H1 (cell line): ENCODE measurements at regions not wholly inside any gene's neighbourhood (a gene's known extent, or its start where the extent isn't known, plus 50 kb on each side); places are given as distances from the start of the nearest gene placed in this dataset.

Source experiments
- CTCF ChIA-PET: fragments of 300-600 bp; sonication (Branson Sonifier 250); formaldehyde crosslinking; loops from one replicate; lab custom pipeline; 2021; ENCODE audit not compliant: partially characterized antibody; lab: Charles Lee
- POLR2A ChIA-PET: fragments of 300-600 bp; sonication (Branson Sonifier 250); formaldehyde crosslinking; loops from one replicate; lab custom pipeline; 2021; ENCODE audit warnings: inconsistent platforms; ENCODE audit not compliant: partially characterized antibody; lab: Charles Lee
- DNase-seq, 2 experiments: peaks; one replicate each; pipeline versions ENCODE4 v3.0.0 to v3.0.0-alpha.2; 2010 to 2022; ENCODE audit warnings: low spot score in 2 of 2, low read depth in 1 of 2, mixed read lengths in 1 of 2
- FAIRE-seq: peaks from 2 replicates; lab custom pipeline; 2011; peaks lifted over from hg19 to GRCh38; lab: Jason Lieb, UNC
- H2AFZ ChIP-seq: 2 replicates; pipeline ENCODE4 v1.8.1; 2012; ENCODE audit warnings: low read length, inconsistent platforms
- H2AK5ac ChIP-seq: 2 replicates; pipeline ENCODE4 v1.6.1; 2013; ENCODE audit warnings: low read depth, low read length
- H2BK120ac ChIP-seq: replicated peaks from 2 replicates; pipeline ENCODE3; 2013; ENCODE audit warnings: low read depth, low read length, inconsistent platforms
- H2BK12ac ChIP-seq: 2 replicates; pipeline ENCODE4 v1.6.1; 2013; ENCODE audit warnings: low read depth, low read length
- H2BK15ac ChIP-seq: 2 replicates; pipeline ENCODE4 v1.6.1; 2013; ENCODE audit warnings: low read length
- H2BK20ac ChIP-seq: 2 replicates; pipeline ENCODE4 v1.6.1; 2013; ENCODE audit warnings: low read length
- H2BK5ac ChIP-seq: 2 replicates; pipeline ENCODE4 v1.6.1; 2013; ENCODE audit warnings: low read depth, low read length
- H3K14ac ChIP-seq: 2 replicates; pipeline ENCODE4 v1.6.1; 2013; ENCODE audit warnings: inconsistent platforms; ENCODE audit not compliant: insufficient read length
- H3K18ac ChIP-seq: 2 replicates; pipeline ENCODE4 v1.6.1; 2013; ENCODE audit warnings: low read length; ENCODE audit errors: extremely low read depth
- H3K23ac ChIP-seq: 2 replicates; pipeline ENCODE4 v1.6.1; 2013; ENCODE audit warnings: inconsistent platforms; ENCODE audit not compliant: insufficient read length
- H3K23me2 ChIP-seq: 2 replicates; pipeline ENCODE4 v1.6.1; 2013; ENCODE audit warnings: low read depth, low read length
- H3K27ac ChIP-seq: 2 replicates; pipeline ENCODE4 v1.6.1; 2011; ENCODE audit warnings: low read depth, low read length, inconsistent platforms
- H3K27me3 ChIP-seq, 4 experiments: replicated peaks in 1 of 4; 1 replicate in 1 of 4; 2 replicates in 3 of 4; pipeline versions ENCODE4 v1.6.1 to v1.8.1; 2011 to 2013; ENCODE audit warnings: low read length in 3 of 4, mild to moderate bottlenecking in 3 of 4, inconsistent platforms in 2 of 4, mixed read lengths in 2 of 4, moderate library complexity in 1 of 4; ENCODE audit not compliant: control insufficient read depth in 3 of 4, insufficient read depth in 3 of 4; ENCODE audit errors: extremely low read depth in 1 of 4
- H3K36me3 ChIP-seq, 4 experiments: 2 replicates each; pipeline versions ENCODE4 v1.6.1 to v1.8.1; 2011 to 2013; ENCODE audit warnings: mild to moderate bottlenecking in 4 of 4, low read length in 3 of 4, moderate library complexity in 2 of 4, control low read depth in 1 of 4, inconsistent platforms in 1 of 4; ENCODE audit not compliant: insufficient read depth in 4 of 4, control insufficient read depth in 2 of 4
- H3K4ac ChIP-seq: replicated peaks from 2 replicates; pipeline ENCODE3; 2013; ENCODE audit warnings: low read length, low read depth, mixed read lengths, inconsistent platforms; ENCODE audit not compliant: insufficient read length
- H3K4me1 ChIP-seq, 4 experiments: replicated peaks in 1 of 4; 1 replicate in 1 of 4; 2 replicates in 3 of 4; pipeline versions ENCODE4 v1.6.1 to v1.8.1; 2011 to 2013; ENCODE audit warnings: low read length in 3 of 4, inconsistent platforms in 2 of 4, mixed read lengths in 1 of 4; ENCODE audit not compliant: insufficient read depth in 4 of 4, control insufficient read depth in 3 of 4
- H3K4me2 ChIP-seq, 2 experiments: 2 replicates each; pipeline versions ENCODE4 v1.6.1 to v1.8.1; 2011 to 2013; ENCODE audit warnings: low read depth in 2 of 2, low read length in 2 of 2, control low read depth in 1 of 2, inconsistent platforms in 1 of 2, mild to moderate bottlenecking in 1 of 2; ENCODE audit not compliant: insufficient read depth in 1 of 2
- H3K4me3 ChIP-seq, 4 experiments: fragments of 200-600, 300-600 bp in 1 of 4; sonication (generic), shearing (Covaris generic), sonication (Bioruptor Twin) in 1 of 4; 2 replicates each; pipeline versions ENCODE4 v1.5.1 to v1.8.1; 2011 to 2016; ENCODE audit warnings: low read length in 4 of 4, low read depth in 3 of 4, control low read depth in 2 of 4, inconsistent platforms in 2 of 4, mild to moderate bottlenecking in 2 of 4, mixed read lengths in 1 of 4, moderate library complexity in 1 of 4; ENCODE audit not compliant: insufficient read depth in 2 of 4; ENCODE audit errors: extremely low read depth in 1 of 4
- H3K56ac ChIP-seq: replicated peaks from 2 replicates; pipeline ENCODE3; 2013; ENCODE audit warnings: low read depth, mild to moderate bottlenecking, mixed read lengths, low read length, inconsistent platforms; ENCODE audit not compliant: insufficient read length
- H3K79me1 ChIP-seq: 2 replicates; pipeline ENCODE4 v1.6.1; 2013; ENCODE audit warnings: low read depth, low read length, control low read depth
- H3K79me2 ChIP-seq, 2 experiments: 2 replicates each; pipeline versions ENCODE4 v1.6.1 to v1.8.1; 2012 to 2013; ENCODE audit warnings: low read length in 2 of 2, mild to moderate bottlenecking in 2 of 2, inconsistent platforms in 1 of 2; ENCODE audit not compliant: insufficient read depth in 2 of 2, control insufficient read depth in 1 of 2
- H3K9ac ChIP-seq, 4 experiments: replicated peaks in 1 of 4; 1 replicate in 1 of 4; 2 replicates in 3 of 4; pipeline versions ENCODE4 v1.6.1 to v1.8.1; 2011 to 2013; ENCODE audit warnings: low read depth in 3 of 4, low read length in 3 of 4, control low read depth in 2 of 4, mild to moderate bottlenecking in 2 of 4, moderate library complexity in 2 of 4, inconsistent platforms in 1 of 4; ENCODE audit errors: extremely low read depth in 1 of 4
- H3K9me3 ChIP-seq, 2 experiments: 2 replicates each; pipeline versions ENCODE4 v1.6.1 to v1.8.1; 2012 to 2013; ENCODE audit warnings: mild to moderate bottlenecking in 2 of 2, moderate library complexity in 2 of 2, control low read depth in 1 of 2, inconsistent platforms in 1 of 2, low read depth in 1 of 2, low read length in 1 of 2, mixed read lengths in 1 of 2; ENCODE audit not compliant: insufficient read depth in 2 of 2
- H4K20me1 ChIP-seq, 2 experiments: replicated peaks in 1 of 2; 2 replicates each; pipeline versions ENCODE3 to v1.8.1; 2011 to 2013; ENCODE audit warnings: inconsistent platforms in 2 of 2, low read length in 2 of 2, mild to moderate bottlenecking in 1 of 2; ENCODE audit not compliant: insufficient read depth in 2 of 2, control insufficient read depth in 1 of 2
- H4K5ac ChIP-seq: 2 replicates; pipeline ENCODE4 v1.6.1; 2013; ENCODE audit warnings: low read length, low read depth, mixed read lengths, inconsistent platforms; ENCODE audit not compliant: insufficient read length
- H4K8ac ChIP-seq: 2 replicates; pipeline ENCODE4 v1.8.0; 2013; ENCODE audit warnings: mild to moderate bottlenecking, moderate library complexity, low read length, inconsistent platforms; ENCODE audit not compliant: insufficient read depth; ENCODE audit errors: extremely low read depth
- H4K91ac ChIP-seq: replicated peaks from 2 replicates; pipeline ENCODE3; 2013; ENCODE audit warnings: low read length, mixed read lengths, inconsistent platforms; ENCODE audit not compliant: insufficient read length
- CBX8 ChIP-seq: fragments of 300-800, 300-1000 bp; sonication (generic); IDR thresholded peaks from 2 replicates; pipeline ENCODE4 v1.7.1; 2016; ENCODE audit warnings: low read depth, low read length, borderline replicate concordance
- CHD2 ChIP-seq: IDR thresholded peaks from 2 replicates; pipeline ENCODE4 v1.6.1; 2012; ENCODE audit warnings: low read length, improper control_type of control experiment
- GTF2F1 ChIP-seq: IDR thresholded peaks from 2 replicates; pipeline ENCODE4 v1.6.1; 2012; ENCODE audit warnings: low read depth, low read length, improper control_type of control experiment, borderline replicate concordance
- HDAC6 ChIP-seq: IDR thresholded peaks from one replicate; pipeline ENCODE4 v1.7.1; 2012; ENCODE audit warnings: low read depth, mild to moderate bottlenecking, inconsistent platforms, low read length, moderate library complexity
- JUN ChIP-seq: IDR thresholded peaks from 2 replicates; pipeline ENCODE4 v1.6.1; 2011; ENCODE audit warnings: low read depth, mild to moderate bottlenecking, improper control_type of control experiment, low read length
- MAX ChIP-seq: IDR thresholded peaks from 2 replicates; pipeline ENCODE4 v1.6.1; 2012; ENCODE audit warnings: inconsistent platforms
- SP2 ChIP-seq: IDR thresholded peaks from 2 replicates; pipeline ENCODE4 v1.6.1; 2012; ENCODE audit warnings: mild to moderate bottlenecking, low read length, inconsistent platforms
- TBP ChIP-seq: IDR thresholded peaks from 2 replicates; pipeline ENCODE4 v1.6.1; 2011; ENCODE audit warnings: low read depth, low read length, improper control_type of control experiment
- WGBS, 2 experiments: shearing (Covaris generic) in 1 of 2; methylation state at CpG; one replicate each; pipeline versions ENCODE4 v1.1.6 to v1.1.7; 2013 to 2015; ENCODE audit warnings: low lambda C conversion rate in 2 of 2, mixed read lengths in 2 of 2, inconsistent platforms in 1 of 2, low coverage in 1 of 2, missing lambda C conversion rate in 1 of 2; ENCODE audit not compliant: insufficient replicate concordance in 2 of 2, insufficient coverage in 1 of 2, insufficient read length in 1 of 2; ENCODE audit errors: extremely low coverage in 1 of 2, missing lambda C conversion rate in 1 of 2; 5-methylcytosine and 5-hydroxymethylcytosine counted together

DNA sequence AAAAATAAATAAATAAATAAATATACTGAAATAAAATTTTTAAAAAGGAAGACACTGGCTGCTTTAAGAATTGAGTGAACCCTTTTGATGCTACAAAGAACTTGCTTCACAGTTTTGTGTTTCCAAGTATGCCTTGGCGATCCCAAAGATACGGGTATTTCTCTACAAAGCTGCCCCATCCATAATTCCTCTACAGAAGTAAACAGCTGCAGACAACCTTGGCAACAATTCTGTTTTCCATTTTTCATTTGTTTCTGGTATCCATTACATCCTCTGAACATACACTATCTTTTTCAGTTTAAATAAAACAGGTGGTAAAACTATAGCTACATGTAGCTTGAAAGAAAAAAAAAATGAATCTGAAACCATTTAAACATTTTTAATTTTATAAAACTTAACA lies 552.8 kb upstream of the KLHL29 start:
- H3K4me2 ChIP-seq: no peak overlapping the region
- H3K79me1 ChIP-seq: no peaks in the 10 kb centered on the region
- no peaks in the 10 kb centered on the region for H3K79me2 ChIP-seq
- no peak overlapping the region for H2BK5ac ChIP-seq
- H4K91ac ChIP-seq: no peak overlapping the region
- no peaks in the 10 kb centered on the region for H4K20me1 ChIP-seq
- no peak overlapping the region for H2BK15ac ChIP-seq
- no peaks in the 10 kb centered on the region for H3K36me3 ChIP-seq
- no peak overlapping the region for H2AK5ac ChIP-seq
- no peaks in the 10 kb centered on the region for H3K23me2 ChIP-seq
- CTCF ChIA-PET: no interaction called here
- DNase-seq: no peak
- no peak overlapping the region for H3K27ac ChIP-seq
- H3K23ac ChIP-seq: no peak overlapping the region
- 94% methylated on average over 2 of the region's 2 CpGs; no CpG with 5 or more reads in 1 of the 2 experiments for WGBS, 2 experiments
- no peak overlapping the region for H3K9ac ChIP-seq
- H2BK120ac ChIP-seq: no peak overlapping the region
- no peak overlapping the region for H4K5ac ChIP-seq
- H3K4me3 ChIP-seq: no peak overlapping the region
- H3K14ac ChIP-seq: no peak overlapping the region
- H4K8ac ChIP-seq: no peak overlapping the region
- no peak overlapping the region for H3K18ac ChIP-seq
- no peaks in the 10 kb centered on the region for H3K27me3 ChIP-seq
- no peak overlapping the region for H3K56ac ChIP-seq
- no peak for TF ChIP-seq SP2
- no peak for TF ChIP-seq HDAC6
- no peak for TF ChIP-seq TBP
- TF ChIP-seq MAX: no peak
- TF ChIP-seq CBX8: no peak
- no peak for TF ChIP-seq JUN
- TF ChIP-seq CHD2: no peak
- TF ChIP-seq GTF2F1: no peak
- no peaks in the 10 kb centered on the region for H3K9me3 ChIP-seq
- POLR2A ChIA-PET: no interaction called here
- no peak overlapping the region for H3K4ac ChIP-seq
- no peak overlapping the region for H2BK20ac ChIP-seq
- H2AFZ ChIP-seq: no peak overlapping the region
- H3K4me1 ChIP-seq: no peaks in the 10 kb centered on the region
- no peak overlapping the region for H2BK12ac ChIP-seq
- FAIRE-seq: no peak
